ENCODE measurements at regions not wholly inside any gene's neighbourhood (a gene's known extent, or its start where the extent isn't known, plus 50 kb on each side); places are given as distances from the start of the nearest gene placed in this dataset.

DNA sequence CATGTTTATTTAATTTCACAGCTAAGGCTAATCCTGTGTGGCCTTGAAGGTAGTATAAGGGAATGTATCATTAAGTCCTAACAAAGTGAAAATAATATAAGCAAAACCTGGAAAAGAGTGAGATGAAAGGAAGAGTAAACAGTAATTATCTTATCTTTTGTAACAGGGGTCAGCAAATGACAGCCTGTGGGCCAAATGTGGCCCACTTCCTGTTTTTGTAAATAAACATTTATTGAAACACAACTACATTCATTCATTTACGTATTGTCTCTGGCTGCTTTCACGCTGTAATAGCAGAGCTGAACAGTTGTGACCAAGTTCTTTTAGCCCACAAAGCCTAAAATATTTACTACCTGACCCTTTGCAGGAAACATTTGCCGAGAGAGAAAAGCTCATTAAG is 78.4 kb upstream of the HTR4 start:
- TF ChIP-seq, protein P1, sequence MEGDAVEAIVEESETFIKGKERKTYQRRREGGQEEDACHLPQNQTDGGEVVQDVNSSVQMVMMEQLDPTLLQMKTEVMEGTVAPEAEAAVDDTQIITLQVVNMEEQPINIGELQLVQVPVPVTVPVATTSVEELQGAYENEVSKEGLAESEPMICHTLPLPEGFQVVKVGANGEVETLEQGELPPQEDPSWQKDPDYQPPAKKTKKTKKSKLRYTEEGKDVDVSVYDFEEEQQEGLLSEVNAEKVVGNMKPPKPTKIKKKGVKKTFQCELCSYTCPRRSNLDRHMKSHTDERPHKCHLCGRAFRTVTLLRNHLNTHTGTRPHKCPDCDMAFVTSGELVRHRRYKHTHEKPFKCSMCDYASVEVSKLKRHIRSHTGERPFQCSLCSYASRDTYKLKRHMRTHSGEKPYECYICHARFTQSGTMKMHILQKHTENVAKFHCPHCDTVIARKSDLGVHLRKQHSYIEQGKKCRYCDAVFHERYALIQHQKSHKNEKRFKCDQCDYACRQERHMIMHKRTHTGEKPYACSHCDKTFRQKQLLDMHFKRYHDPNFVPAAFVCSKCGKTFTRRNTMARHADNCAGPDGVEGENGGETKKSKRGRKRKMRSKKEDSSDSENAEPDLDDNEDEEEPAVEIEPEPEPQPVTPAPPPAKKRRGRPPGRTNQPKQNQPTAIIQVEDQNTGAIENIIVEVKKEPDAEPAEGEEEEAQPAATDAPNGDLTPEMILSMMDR (IDR thresholded peaks at IDR 0.05; ENCODE audit: borderline replicate concordance, extremely low read depth, low read length, poor library complexity, severe bottlenecking), result no peak
- TF ChIP-seq EZH2 (IDR thresholded peaks at IDR 0.05; ENCODE audit: borderline replicate concordance, low read depth, low read length, severe bottlenecking), result no peak
